A673 (cell line): ENCODE measurements at regions not wholly inside any gene's neighbourhood (a gene's known extent, or its start where the extent isn't known, plus 50 kb on each side); places are given as distances from the start of the nearest gene placed in this dataset.

Experiments used
- EZH2 ChIP-seq: fragments of 200-600 bp; sonication (generic); IDR thresholded peaks from 2 replicates; pipeline ENCODE4 v1.6.1; 2017; ENCODE audit warnings: borderline replicate concordance, low read depth, mild to moderate bottlenecking, mixed read lengths, antibody characterized with exemption, low read length; ENCODE audit not compliant: poor library complexity, severe bottlenecking
- TF ChIP-seq, protein P1 (sequence below): fragments of 300-800, 200-600 bp; sonication (generic); conservative IDR thresholded peaks from 2 replicates; pipeline ENCODE4 v1.5.1; 2017; ENCODE audit warnings: low read depth, mild to moderate bottlenecking, antibody characterized with exemption, low read length, moderate library complexity, mixed read lengths

DNA sequence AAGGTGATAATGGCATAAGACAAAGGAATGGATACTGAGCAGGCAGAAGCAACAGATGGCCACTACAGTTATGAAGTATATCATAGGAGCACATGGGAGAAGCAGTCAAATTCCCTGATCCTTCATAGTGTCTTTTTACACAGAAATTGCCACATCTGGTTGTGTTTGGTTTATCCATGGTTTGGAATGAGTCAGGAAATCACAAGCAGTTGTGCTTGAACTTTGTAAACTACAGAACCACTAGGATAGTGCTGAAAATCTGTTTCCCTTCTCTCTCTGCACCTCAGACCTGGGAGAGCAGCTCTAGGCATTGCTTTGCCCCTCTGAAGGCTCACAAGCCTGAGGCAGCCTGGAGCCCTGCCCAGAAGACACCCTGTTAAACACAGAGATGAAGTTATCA lies 134.0 kb downstream of the DMRT2 start:
- TF ChIP-seq, protein P1, sequence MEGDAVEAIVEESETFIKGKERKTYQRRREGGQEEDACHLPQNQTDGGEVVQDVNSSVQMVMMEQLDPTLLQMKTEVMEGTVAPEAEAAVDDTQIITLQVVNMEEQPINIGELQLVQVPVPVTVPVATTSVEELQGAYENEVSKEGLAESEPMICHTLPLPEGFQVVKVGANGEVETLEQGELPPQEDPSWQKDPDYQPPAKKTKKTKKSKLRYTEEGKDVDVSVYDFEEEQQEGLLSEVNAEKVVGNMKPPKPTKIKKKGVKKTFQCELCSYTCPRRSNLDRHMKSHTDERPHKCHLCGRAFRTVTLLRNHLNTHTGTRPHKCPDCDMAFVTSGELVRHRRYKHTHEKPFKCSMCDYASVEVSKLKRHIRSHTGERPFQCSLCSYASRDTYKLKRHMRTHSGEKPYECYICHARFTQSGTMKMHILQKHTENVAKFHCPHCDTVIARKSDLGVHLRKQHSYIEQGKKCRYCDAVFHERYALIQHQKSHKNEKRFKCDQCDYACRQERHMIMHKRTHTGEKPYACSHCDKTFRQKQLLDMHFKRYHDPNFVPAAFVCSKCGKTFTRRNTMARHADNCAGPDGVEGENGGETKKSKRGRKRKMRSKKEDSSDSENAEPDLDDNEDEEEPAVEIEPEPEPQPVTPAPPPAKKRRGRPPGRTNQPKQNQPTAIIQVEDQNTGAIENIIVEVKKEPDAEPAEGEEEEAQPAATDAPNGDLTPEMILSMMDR: no peak
- TF ChIP-seq EZH2: no peak
